LNCAP (cell line): ENCODE measurements at regions not wholly inside any gene's neighbourhood (a gene's known extent, or its start where the extent isn't known, plus 50 kb on each side); places are given as distances from the start of the nearest gene placed in this dataset.

Experiments used
- CTCF ChIP-seq: fragments of 450-650 bp; IDR thresholded peaks from 2 replicates; pipeline ENCODE4 v1.5.1; 2017; ENCODE audit warnings: mild to moderate bottlenecking

- TF ChIP-seq CTCF, result no peak
Measured at GRCh38 chr7:153004341-153004740, 244.8 kb downstream of the ACTR3B start.

GRCh38 chr7:153005750-153006435 lies 246.3 kb downstream of the ACTR3B start:
- no peak for TF ChIP-seq CTCF

- no peak for TF ChIP-seq CTCF
Measured at GRCh38 chr7:153006452-153006851, 246.9 kb downstream of the ACTR3B start.

- TF ChIP-seq CTCF, result no peak
Measured at GRCh38 chr7:153006911-153007310, 247.4 kb downstream of the ACTR3B start.

GRCh38 chr7:153010416-153010815 lies 250.9 kb downstream of the ACTR3B start:
- no peak for TF ChIP-seq CTCF

GRCh38 chr7:153012203-153012602 lies 252.7 kb downstream of the ACTR3B start:
- no peak for TF ChIP-seq CTCF

- TF ChIP-seq CTCF, result no peak
Measured at GRCh38 chr7:153017223-153017622, 257.7 kb downstream of the ACTR3B start.

- no peak for TF ChIP-seq CTCF
Measured at GRCh38 chr7:153021542-153021941, 262.0 kb downstream of the ACTR3B start.
